ENCODE measurements at regions not wholly inside any gene's neighbourhood (a gene's known extent, or its start where the extent isn't known, plus 50 kb on each side); places are given as distances from the start of the nearest gene placed in this dataset.

DNA sequence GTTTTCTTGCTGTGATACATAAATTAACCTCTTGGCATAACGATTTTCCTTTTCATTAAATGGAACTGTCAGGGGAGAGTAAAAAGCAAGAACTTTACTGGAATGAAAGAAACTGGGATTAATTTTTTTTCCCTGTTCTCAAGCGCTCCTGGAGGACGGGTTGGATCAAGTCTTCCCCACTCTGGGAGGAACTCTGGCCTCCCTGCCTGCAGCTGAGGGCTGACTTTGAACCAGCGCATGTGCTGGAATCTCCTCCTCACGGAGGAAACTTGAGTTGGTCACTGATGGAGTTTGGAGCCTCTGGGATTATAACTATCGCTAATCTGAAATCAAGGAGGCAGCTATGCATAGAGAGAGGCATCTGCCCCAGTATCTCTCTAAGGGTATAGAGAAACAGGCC is 406.4 kb upstream of the TMEM132C start:
- TF ChIP-seq CTCF (IDR thresholded peaks at IDR 0.05; ENCODE audit: poor library complexity, severe bottlenecking) (no peak), RAD21 (conservative IDR thresholded peaks at IDR 0.05) (no peak), EZH2 (IDR thresholded peaks at IDR 0.05; ENCODE audit: borderline replicate concordance, insufficient read depth, low read length, poor library complexity, severe bottlenecking) (no peak)
